ENCODE measurements at regions not wholly inside any gene's neighbourhood (a gene's known extent, or its start where the extent isn't known, plus 50 kb on each side); places are given as distances from the start of the nearest gene placed in this dataset.

DNA sequence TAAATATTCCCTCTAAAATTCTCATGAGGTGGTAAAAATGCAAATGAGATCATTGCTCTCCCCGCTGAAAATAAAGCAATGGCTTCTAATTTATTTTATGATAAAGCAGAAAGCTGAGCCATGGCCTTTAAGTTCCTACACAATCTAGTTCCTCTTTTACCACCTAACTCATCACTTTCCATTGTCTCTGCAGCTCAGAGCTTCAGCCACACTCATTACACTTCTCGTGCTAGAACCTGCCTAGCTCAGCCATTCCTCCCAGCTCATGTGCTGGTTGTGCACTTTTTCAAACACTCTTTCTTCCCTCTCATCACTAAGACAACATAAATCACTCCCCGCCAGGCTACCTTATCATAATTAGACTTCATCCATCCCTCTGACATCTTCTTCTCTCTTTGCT is 1112.1 kb upstream of the PRKX start:
- no peaks in the 10 kb centered on the region for H3K9me2 ChIP-seq (replicated peaks; ENCODE audit: low read depth, low read length)
- H3K9ac ChIP-seq (ENCODE audit: low read depth, low read length, poor library complexity, severe bottlenecking), result no peak overlapping the region
- H3K9me3 ChIP-seq (ENCODE audit: insufficient read depth, low read depth, low read length), result no peaks in the 10 kb centered on the region
- H2AFZ ChIP-seq (ENCODE audit: low read length), result no peak overlapping the region
- no peaks in the 10 kb centered on the region for H3K27me3 ChIP-seq (ENCODE audit: insufficient read depth, low read length, poor library complexity, severe bottlenecking)
- no peak for TF ChIP-seq EZH2phosphoT487 (IDR thresholded peaks at IDR 0.05; ENCODE audit: borderline replicate concordance)
- TF ChIP-seq, protein P1, sequence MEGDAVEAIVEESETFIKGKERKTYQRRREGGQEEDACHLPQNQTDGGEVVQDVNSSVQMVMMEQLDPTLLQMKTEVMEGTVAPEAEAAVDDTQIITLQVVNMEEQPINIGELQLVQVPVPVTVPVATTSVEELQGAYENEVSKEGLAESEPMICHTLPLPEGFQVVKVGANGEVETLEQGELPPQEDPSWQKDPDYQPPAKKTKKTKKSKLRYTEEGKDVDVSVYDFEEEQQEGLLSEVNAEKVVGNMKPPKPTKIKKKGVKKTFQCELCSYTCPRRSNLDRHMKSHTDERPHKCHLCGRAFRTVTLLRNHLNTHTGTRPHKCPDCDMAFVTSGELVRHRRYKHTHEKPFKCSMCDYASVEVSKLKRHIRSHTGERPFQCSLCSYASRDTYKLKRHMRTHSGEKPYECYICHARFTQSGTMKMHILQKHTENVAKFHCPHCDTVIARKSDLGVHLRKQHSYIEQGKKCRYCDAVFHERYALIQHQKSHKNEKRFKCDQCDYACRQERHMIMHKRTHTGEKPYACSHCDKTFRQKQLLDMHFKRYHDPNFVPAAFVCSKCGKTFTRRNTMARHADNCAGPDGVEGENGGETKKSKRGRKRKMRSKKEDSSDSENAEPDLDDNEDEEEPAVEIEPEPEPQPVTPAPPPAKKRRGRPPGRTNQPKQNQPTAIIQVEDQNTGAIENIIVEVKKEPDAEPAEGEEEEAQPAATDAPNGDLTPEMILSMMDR (conservative IDR thresholded peaks at IDR 0.05; ENCODE audit: low read length), result no peak
- H3K4me1 ChIP-seq (ENCODE audit: insufficient read depth, low read length, poor library complexity, severe bottlenecking), result no peaks in the 10 kb centered on the region
- no peaks in the 10 kb centered on the region for H3K36me3 ChIP-seq (ENCODE audit: insufficient read depth, low read length)
- no peak overlapping the region for H3K4me2 ChIP-seq (ENCODE audit: low read depth, low read length, poor library complexity, severe bottlenecking)
- H4K20me1 ChIP-seq (ENCODE audit: insufficient read depth, low read length, poor library complexity, severe bottlenecking), result no peaks in the 10 kb centered on the region
- H3F3A ChIP-seq (ENCODE audit: low read depth), result no peaks in the 10 kb centered on the region
- no peaks in the 10 kb centered on the region for H3K79me2 ChIP-seq (ENCODE audit: insufficient read depth, low read length)
- H3K4me3 ChIP-seq (ENCODE audit: low read length, poor library complexity, severe bottlenecking), result no peak overlapping the region

DNA sequence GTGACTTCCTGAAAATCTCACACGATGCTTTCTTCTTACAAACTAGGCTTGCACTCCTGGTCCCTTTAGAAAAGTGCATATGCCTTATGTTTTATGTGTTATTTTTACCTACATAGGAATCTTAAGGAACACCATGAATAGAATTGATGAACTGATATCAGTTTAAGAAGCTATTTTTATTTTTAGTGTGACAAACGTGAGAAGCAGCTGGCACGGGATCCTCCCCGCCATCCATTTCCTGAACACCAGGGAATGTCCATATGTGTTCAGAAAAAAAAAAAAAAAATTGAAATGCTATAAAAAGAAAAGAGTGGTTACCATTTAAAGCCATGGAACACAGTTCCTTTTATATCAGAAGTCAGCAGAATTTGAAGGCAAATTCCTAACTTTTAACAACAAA is 1096.1 kb upstream of the PRKX start:
- no peaks in the 10 kb centered on the region for H4K20me1 ChIP-seq (ENCODE audit: insufficient read depth, low read length, poor library complexity, severe bottlenecking)

DNA sequence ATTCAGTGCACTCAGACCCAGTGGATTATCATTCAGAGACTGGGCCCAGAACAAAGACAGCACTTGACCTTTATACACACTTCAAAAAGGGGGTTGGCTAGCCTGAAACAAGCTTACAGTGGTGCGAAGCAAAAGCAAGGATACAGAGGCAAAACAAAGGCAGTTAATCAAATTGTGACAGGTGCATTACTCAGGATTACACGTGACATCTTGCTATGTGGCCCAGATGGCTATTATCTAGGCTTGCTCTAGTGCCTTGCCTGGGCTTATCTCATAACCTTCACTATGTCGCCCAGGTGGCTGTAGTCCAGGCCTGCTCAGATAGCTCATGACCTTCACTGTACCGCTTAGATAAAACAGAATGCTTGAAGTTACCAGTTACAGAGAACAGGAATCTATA is 1092.1 kb upstream of the PRKX start:
- Histone ChIP-seq H2AFZ (ENCODE audit: low read length) (no peak overlapping the region), H3K9ac (ENCODE audit: low read depth, low read length, poor library complexity, severe bottlenecking) (no peak overlapping the region), H3K79me2 (ENCODE audit: insufficient read depth, low read length) (no peaks in the 10 kb centered on the region), H3K4me3 (ENCODE audit: low read length, poor library complexity, severe bottlenecking) (no peak overlapping the region), H3K9me2 (replicated peaks; ENCODE audit: low read depth, low read length) (no peaks in the 10 kb centered on the region), H3K27me3 (ENCODE audit: insufficient read depth, low read length, poor library complexity, severe bottlenecking) (no peaks in the 10 kb centered on the region), H3K4me1 (ENCODE audit: insufficient read depth, low read length, poor library complexity, severe bottlenecking) (no peaks in the 10 kb centered on the region), H3F3A (ENCODE audit: low read depth) (no peaks in the 10 kb centered on the region), H4K20me1 (ENCODE audit: insufficient read depth, low read length, poor library complexity, severe bottlenecking) (no peaks in the 10 kb centered on the region), H3K36me3 (ENCODE audit: insufficient read depth, low read length) (no peaks in the 10 kb centered on the region), H3K4me2 (ENCODE audit: low read depth, low read length, poor library complexity, severe bottlenecking) (no peak overlapping the region), H3K9me3 (ENCODE audit: insufficient read depth, low read depth, low read length) (no peaks in the 10 kb centered on the region)
- TF ChIP-seq, protein P1 (conservative IDR thresholded peaks at IDR 0.05; ENCODE audit: low read length), result no peak

More for the DNA sequence above, 1096.1 kb upstream of the PRKX start:
- no peak for TF ChIP-seq EZH2phosphoT487 (IDR thresholded peaks at IDR 0.05; ENCODE audit: borderline replicate concordance)
- TF ChIP-seq, protein P1 (conservative IDR thresholded peaks at IDR 0.05; ENCODE audit: low read length), result no peak
- Histone ChIP-seq H3K4me3 (ENCODE audit: low read length, poor library complexity, severe bottlenecking) (no peak overlapping the region), H3F3A (ENCODE audit: low read depth) (no peaks in the 10 kb centered on the region), H3K9me2 (replicated peaks; ENCODE audit: low read depth, low read length) (no peaks in the 10 kb centered on the region), H3K36me3 (ENCODE audit: insufficient read depth, low read length) (no peaks in the 10 kb centered on the region), H2AFZ (ENCODE audit: low read length) (no peak overlapping the region), H3K4me1 (ENCODE audit: insufficient read depth, low read length, poor library complexity, severe bottlenecking) (no peaks in the 10 kb centered on the region), H3K9ac (ENCODE audit: low read depth, low read length, poor library complexity, severe bottlenecking) (no peak overlapping the region), H3K9me3 (ENCODE audit: insufficient read depth, low read depth, low read length) (no peaks in the 10 kb centered on the region), H3K79me2 (ENCODE audit: insufficient read depth, low read length) (no peaks in the 10 kb centered on the region), H3K27me3 (ENCODE audit: insufficient read depth, low read length, poor library complexity, severe bottlenecking) (no peaks in the 10 kb centered on the region), H3K4me2 (ENCODE audit: low read depth, low read length, poor library complexity, severe bottlenecking) (no peak overlapping the region)

All from Loucy (cell line).